GM18498 (cell line): ENCODE measurements at regions not wholly inside any gene's neighbourhood (a gene's known extent, or its start where the extent isn't known, plus 50 kb on each side); places are given as distances from the start of the nearest gene placed in this dataset.

Source experiments
- ATAC-seq: cut with Tn5 transposase; IDR thresholded peaks from one replicate; pipeline ENCODE4 v1.9.1; 2021; ENCODE audit warnings: mild to moderate bottlenecking, moderate library complexity; ENCODE audit not compliant: unreplicated experiment

DNA sequence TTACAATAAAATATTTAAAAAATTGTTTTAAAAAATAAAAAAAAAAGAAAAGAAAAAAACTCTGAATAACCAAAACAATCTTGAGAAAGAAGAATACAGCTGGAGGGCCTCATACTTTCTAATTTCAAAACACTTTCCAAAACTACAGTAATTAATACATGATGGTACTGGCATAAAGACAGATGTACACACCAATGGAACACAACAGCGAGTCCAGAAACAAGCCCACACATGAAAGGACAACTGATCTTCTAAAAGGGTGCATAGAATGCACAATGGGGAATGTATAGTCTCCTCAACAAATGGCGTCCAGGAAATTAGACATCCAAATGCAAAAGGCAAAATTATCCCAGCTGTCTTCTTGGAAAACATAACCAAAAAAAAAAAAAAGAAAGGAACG, 99.6 kb downstream of the LURAP1L start:
- no peak for ATAC-seq

DNA sequence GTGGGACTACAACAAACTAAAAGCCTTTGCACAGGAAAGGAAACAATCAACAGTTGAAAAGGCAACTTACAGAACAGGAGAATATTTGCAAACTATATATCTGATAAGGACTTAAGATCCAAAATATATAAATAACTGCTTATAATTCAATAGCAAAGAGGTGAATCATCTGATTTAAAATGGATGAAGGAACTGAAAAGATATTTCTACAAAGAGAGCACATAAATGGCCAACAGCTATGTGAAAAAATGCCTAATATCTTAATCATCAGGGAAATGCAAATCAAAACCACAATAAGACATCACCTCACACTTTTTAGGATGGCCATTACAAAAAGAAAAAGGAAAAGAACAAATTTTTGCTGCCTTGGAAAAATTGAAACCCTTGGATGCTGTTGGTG, 100.4 kb downstream of the LURAP1L start:
- no peak for ATAC-seq

- no peak for ATAC-seq
Measured at GRCh38 chr9:12876872-12877271, 102.1 kb downstream of the LURAP1L start.

- no peak for ATAC-seq
Measured at GRCh38 chr9:12878351-12878978, 103.6 kb downstream of the LURAP1L start.

DNA sequence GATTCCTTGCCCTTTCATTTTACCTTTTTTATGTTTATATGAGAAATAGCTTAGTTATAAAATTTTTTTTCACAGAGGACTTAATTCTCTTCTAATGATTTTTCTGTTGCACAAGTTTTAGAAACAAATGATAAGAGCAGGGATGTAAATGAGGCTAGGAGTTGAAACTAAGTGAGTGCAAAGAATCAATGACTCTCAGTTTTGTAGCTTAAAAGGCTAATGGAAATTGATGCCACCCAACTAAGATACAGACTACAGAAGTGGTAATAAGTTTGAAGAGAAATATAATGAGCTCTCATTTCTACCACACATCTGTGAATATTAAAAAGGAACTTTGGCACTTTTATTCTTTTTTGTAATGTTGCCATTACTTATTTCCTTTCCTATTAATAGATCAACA, 105.1 kb downstream of the LURAP1L start:
- no peak for ATAC-seq

GRCh38 chr9:12880406-12881015, 105.7 kb downstream of the LURAP1L start:
- ATAC-seq: no peak

DNA sequence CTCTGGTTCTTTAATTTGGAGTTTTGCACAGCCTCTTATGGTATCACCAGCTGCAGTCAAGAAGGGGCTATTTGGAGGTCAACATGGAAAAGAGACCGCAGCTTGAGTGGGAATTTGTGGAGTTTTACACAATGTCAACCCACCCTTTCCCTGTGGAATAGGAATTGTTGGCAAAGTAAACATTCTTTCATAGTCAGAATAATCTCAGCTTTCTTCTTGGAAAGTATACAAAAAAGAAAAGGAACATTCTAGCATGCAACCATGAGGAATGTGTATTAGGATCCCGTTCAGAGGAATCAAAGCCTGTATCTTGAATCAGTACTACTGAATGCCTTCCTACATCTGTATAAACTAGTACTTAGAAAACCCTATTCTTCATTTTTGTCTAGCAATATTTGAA, 107.6 kb downstream of the LURAP1L start:
- ATAC-seq: no peak

- no peak for ATAC-seq
Measured at GRCh38 chr9:12884736-12885395, 110.0 kb downstream of the LURAP1L start.

DNA sequence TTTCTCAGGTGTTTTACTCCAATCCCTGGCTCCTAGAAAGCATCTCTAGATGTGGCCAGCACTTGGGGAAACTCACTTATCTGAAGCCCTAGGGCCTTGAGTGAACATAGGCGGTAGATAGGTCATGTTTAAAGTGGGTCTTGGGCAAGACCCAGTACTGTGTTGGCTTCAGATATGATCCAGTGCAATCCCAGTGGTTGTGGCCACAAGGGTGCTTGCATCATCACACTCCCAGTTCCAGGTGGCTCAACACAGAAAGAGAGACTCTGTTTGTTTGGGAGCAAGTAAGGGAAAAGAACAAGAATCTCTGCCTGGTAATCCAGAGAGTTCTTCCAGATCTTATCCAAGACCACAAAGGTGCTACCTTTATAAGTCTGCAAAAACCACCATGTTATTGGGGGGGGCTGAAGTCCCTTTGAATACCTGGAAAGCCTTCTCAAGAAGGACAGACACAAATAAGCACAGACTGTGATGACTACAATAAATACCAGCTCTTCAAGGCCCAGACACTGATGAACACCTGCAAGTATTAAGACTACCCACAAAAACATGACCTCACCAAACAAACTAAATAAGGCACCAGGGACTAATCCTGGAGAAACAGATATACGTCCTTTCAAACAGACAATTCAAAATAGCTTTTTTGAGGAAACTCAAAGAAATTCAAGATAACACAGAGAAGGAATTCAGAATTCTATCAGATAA, 114.7 kb downstream of the LURAP1L start:
- no peak for ATAC-seq

DNA sequence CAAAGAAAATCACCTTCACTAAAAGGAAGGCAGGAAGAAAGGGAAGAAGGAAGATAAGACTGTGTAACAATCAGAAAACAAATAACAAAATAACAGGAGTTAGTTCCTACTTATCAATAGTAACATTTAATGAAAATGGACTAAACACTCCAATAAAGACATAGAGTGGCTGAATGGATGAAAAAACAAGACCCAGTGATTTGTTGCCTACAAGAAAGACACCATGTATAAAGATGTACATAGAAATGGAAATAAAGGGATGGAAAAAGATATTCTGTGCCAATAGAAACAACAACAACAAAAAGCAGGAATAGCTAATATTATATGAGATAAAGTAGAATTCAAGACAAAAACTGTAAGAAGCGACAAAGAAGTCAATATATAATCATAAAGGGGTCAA, 116.8 kb downstream of the LURAP1L start:
- no peak for ATAC-seq

DNA sequence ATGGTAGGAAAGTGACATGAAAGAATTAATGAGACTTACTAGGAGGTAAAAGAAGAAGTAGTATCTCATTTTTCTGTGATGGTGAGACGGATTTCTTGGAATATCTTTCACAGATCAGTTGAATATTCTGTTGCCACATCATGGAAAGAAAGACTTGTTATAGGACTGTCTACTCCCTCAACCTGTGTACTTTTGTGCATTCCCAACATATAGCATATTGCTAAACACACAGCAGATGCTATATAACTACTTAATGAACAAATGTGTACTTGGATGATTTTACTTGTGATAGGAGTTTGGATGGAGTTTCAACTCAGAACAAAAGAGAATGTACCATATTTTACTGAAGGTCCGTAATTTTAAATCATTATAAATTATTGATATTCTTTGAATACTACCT, 128.5 kb downstream of the LURAP1L start:
- no peak for ATAC-seq

- ATAC-seq: no peak
Measured at GRCh38 chr9:12904261-12905000, 129.6 kb downstream of the LURAP1L start.

DNA sequence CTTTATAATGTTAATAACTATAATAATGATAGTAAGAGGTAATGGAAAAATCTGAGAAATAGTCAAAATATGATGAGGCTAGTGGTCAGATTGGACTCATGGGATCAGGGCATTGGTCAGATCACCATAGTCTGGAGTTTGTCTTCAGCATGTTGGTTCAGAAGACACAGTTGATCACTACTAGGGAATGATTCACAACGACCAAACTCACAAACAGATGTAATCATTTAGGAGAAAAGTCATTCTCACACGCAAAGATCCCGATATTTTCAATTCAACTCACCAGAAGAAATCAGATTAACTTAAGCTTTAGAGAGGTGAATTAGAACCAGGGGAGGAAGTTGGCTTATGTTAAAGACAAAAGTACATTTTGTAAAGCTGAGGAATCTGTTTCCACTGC, 131.8 kb downstream of the LURAP1L start:
- ATAC-seq: no peak

GRCh38 chr9:12908895-12909294, 134.1 kb downstream of the LURAP1L start:
- no peak for ATAC-seq

DNA sequence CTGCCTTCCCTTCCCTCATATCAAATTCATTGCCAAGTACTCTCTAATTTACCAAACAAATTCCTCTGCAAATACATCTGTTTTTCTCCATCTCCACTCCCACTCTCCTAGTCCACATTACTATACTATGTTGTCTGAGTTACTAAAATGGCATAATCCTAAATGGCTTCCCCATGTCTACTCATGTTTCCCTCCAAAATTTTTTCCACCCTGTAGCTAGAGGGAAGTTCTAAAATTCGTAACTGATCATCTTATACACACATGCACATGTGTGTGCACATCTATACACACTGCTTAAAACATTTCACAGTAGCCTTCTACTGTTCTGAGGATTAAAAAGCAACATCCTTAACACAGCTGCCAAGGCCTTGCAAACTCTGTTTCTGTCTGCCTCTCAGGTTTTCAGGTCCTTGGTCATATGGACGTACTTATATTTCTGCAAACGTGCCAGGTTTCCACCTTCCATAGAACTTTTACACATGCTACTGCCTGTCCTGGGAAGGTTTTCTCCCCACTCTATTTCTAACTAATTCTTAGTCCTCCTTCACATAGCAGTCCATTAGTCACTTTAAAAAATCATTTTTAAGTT, 140.6 kb downstream of the LURAP1L start:
- ATAC-seq: no peak

GRCh38 chr9:12916042-12916441, 141.2 kb downstream of the LURAP1L start:
- ATAC-seq: no peak

- ATAC-seq: no peak
Measured at GRCh38 chr9:12920437-12920836, 145.6 kb downstream of the LURAP1L start.

DNA sequence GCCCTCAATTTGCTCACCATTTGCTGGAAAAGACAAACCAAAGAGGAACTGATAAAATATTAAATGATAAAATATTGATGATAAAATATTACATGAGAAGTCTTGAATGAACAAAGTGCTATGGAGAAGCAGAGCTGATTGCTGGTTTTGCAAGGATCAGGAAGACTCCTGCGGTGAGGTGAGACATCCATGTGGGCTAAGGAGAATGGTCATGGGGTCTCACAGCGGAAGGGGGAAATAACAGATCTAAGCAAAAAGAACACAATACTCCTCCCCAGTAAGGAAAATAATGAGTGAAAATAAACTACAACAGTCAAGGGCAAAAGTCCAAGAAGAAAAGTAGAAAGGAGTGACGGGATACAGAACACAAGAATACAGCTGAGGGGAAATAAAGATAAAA, 146.8 kb downstream of the LURAP1L start:
- no peak for ATAC-seq

DNA sequence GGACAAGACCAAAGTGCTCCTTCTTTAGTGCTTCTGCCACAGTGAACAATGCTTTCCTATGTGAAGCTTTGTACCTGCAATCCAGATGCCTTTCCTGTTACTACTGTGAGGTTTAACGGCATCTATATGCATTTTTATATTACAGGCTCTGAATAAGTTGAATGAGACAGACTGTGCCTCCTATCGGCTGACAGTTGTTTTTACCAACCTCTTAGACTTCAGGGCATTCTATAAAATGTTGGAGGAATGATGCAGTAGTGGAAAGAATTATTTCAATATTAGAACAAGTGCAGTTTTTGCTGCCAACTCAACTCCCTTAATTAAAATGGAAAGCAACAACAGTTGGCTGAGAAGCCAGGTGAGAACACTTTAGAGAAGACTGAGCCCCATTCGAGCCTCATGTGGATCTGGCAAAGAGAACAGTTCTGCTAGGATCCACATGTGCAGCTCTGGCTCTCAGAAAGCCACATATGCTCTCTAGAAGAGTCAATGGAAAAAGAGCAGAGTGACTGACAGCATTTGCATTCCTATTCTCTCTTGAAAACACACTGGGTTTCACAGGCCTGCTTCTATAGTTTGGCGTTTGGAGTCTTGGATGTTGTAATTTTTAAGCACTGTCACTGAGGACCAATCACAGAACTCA, 147.5 kb downstream of the LURAP1L start:
- no peak for ATAC-seq

DNA sequence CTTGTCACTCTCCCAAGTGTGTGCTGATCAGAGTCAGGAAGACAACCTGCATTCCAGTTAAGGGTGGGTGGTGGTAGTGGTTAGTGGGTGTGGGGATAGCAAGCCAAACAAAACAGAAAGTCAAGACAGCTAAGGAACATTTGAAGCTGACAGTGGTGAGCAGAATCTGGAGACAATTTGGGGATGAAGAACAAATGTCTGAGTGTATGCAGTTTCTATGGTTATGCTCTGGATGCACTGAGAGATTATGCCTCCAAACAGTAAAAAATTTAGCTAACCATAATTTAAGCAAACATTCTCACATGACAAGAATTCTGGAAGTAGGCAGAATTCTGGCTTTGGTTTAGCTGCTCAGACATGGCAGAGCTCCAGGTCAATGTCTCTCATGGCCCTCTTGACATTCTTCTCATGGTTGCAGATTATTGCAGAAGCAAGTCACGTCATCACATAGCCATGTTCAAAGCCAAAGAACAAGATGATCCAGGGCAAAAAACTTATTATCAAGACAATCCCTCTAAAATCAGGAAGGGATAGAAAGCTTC, 148.7 kb downstream of the LURAP1L start:
- ATAC-seq: no peak
